ENCODE measurements at regions not wholly inside any gene's neighbourhood (a gene's known extent, or its start where the extent isn't known, plus 50 kb on each side); places are given as distances from the start of the nearest gene placed in this dataset.

DNA sequence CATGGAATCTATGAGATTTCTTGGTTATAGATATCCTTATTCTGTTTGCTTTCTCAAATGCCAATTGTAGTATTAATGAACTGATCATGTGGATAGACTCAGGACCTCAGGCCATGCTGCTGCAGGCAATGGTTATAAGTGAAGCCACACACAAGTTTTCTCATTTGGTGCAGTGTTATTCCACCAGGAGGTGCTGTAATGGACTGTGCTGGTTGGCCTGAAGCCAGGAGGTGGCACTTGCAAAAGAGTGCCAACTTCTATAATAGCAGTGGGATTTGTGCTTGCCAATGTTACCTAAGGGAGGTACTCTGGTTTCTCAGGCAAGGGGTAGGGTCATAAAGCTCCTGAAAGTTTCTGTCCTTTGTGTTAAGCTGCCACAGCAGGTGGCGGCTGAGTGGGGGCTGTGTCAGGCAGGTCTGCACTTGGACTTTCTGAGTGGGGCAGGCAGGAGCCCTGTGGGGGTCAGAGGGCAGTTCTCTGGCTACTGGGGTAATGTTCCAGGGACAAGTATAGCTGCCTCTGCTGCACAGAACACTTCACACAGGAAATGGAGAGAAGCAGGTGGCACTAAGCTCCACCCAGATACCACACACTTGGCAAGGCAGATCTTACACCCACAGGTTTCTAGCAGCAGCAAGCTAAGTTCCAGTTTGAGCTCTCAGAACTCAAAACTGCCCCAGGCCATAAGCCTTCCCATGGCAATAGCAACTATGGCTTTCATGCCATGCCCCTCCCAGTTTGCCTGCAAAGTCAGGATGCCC is 352.6 kb upstream of the CWC22 start:
- TF ChIP-seq EZH2 (IDR thresholded peaks at IDR 0.05; ENCODE audit: borderline replicate concordance, insufficient read depth, low read length, poor library complexity, severe bottlenecking), result no peak
- TF ChIP-seq, protein P1, sequence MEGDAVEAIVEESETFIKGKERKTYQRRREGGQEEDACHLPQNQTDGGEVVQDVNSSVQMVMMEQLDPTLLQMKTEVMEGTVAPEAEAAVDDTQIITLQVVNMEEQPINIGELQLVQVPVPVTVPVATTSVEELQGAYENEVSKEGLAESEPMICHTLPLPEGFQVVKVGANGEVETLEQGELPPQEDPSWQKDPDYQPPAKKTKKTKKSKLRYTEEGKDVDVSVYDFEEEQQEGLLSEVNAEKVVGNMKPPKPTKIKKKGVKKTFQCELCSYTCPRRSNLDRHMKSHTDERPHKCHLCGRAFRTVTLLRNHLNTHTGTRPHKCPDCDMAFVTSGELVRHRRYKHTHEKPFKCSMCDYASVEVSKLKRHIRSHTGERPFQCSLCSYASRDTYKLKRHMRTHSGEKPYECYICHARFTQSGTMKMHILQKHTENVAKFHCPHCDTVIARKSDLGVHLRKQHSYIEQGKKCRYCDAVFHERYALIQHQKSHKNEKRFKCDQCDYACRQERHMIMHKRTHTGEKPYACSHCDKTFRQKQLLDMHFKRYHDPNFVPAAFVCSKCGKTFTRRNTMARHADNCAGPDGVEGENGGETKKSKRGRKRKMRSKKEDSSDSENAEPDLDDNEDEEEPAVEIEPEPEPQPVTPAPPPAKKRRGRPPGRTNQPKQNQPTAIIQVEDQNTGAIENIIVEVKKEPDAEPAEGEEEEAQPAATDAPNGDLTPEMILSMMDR (IDR thresholded peaks at IDR 0.05; ENCODE audit: poor library complexity, severe bottlenecking), result no peak
- TF ChIP-seq, protein P2, sequence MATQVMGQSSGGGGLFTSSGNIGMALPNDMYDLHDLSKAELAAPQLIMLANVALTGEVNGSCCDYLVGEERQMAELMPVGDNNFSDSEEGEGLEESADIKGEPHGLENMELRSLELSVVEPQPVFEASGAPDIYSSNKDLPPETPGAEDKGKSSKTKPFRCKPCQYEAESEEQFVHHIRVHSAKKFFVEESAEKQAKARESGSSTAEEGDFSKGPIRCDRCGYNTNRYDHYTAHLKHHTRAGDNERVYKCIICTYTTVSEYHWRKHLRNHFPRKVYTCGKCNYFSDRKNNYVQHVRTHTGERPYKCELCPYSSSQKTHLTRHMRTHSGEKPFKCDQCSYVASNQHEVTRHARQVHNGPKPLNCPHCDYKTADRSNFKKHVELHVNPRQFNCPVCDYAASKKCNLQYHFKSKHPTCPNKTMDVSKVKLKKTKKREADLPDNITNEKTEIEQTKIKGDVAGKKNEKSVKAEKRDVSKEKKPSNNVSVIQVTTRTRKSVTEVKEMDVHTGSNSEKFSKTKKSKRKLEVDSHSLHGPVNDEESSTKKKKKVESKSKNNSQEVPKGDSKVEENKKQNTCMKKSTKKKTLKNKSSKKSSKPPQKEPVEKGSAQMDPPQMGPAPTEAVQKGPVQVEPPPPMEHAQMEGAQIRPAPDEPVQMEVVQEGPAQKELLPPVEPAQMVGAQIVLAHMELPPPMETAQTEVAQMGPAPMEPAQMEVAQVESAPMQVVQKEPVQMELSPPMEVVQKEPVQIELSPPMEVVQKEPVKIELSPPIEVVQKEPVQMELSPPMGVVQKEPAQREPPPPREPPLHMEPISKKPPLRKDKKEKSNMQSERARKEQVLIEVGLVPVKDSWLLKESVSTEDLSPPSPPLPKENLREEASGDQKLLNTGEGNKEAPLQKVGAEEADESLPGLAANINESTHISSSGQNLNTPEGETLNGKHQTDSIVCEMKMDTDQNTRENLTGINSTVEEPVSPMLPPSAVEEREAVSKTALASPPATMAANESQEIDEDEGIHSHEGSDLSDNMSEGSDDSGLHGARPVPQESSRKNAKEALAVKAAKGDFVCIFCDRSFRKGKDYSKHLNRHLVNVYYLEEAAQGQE (IDR thresholded peaks at IDR 0.05; ENCODE audit: borderline replicate concordance), result no peak
- no peak for TF ChIP-seq POLR2AphosphoS5 (IDR thresholded peaks at IDR 0.05)
- no peak for TF ChIP-seq EP300 (conservative IDR thresholded peaks at IDR 0.05; ENCODE audit: poor library complexity, severe bottlenecking)

Data from neural cell (in vitro differentiated cells).